ENCODE measurements at regions not wholly inside any gene's neighbourhood (a gene's known extent, or its start where the extent isn't known, plus 50 kb on each side); places are given as distances from the start of the nearest gene placed in this dataset.
A peak's percentile ranks its signal among the peaks of the same experiment; 100 is the strongest.

DNA sequence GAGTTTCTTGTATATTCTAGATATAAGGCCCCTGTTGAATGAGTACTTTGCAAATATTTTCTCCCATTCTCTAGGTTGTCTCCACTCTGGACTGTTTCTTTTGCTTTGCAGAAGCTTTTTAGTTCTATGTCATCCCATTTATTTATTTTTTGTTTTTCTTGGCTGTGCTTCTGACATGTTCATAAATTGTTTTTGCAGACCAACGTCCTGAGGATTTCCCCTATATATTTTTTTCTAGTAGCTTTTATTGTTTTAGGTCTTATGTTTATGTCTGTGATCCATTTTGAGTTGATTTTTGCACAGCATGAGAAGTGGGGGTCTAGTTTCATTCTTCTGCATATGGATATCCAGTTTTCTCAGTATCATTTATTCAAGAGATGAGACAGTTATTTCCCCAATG lies 70.4 kb upstream of the BTG1 start:
- DNase-seq: no peak

DNA sequence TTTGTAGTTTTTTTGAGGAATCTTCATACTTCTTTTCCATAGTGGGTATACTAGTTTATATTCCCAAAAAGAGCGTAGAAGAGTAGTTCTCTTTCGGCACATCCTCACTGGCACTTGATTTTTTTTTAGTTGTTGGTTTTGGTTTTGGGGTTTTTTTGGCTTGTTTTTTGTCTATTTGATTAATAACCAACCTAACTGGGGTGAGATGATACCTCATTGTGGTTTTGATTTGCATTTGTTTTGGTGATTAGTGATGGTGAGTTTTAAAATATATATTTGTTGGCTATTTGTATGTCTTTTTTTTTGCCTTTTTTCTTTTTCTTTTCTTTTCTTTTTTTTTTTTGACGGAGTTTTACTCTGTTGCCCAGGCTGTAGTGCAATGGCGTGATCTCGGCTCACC lies 69.7 kb upstream of the BTG1 start:
- DNase-seq: no peak

DNA sequence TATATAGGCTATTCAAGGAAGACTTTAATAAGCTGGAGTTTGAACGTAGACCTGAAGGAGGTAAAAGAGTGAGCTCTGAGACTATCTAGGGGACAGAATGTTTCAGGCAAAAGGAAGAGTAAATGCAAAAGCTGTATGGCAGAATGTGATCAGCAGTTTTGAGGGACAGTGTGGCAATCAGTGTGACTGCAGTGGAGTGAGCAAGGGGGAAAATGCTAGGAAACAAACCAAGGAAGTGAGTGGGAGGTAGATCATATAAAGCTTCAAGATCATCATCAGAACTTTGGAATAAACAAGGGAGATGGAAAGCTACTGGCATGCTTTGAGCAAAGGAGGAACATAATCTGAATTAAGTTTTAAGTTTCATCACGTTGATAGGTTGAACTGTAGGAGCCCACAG lies 67.5 kb upstream of the BTG1 start:
- DNase-seq: peak; percentile 21 to 41

DNA sequence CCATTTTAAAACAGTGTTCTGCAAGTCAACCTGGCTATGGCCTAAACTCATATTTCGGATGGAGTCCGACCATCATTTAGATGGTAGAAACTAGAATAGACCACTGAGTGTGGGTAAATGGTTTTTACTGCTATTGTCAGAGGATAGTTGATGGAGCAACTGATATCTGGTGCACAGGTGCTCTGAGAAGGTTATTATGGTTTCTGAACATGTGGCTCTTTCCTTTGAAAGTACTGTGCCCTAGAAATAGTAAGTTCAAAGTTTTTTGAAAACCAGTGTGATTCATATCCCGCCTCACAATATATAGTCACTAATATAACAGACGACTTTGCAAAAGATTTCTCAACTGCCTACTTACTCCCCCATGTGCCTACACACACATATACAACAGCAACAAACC lies 64.4 kb upstream of the BTG1 start:
- DNase-seq: peak in 1 of 2 donors; percentile 10

DNA sequence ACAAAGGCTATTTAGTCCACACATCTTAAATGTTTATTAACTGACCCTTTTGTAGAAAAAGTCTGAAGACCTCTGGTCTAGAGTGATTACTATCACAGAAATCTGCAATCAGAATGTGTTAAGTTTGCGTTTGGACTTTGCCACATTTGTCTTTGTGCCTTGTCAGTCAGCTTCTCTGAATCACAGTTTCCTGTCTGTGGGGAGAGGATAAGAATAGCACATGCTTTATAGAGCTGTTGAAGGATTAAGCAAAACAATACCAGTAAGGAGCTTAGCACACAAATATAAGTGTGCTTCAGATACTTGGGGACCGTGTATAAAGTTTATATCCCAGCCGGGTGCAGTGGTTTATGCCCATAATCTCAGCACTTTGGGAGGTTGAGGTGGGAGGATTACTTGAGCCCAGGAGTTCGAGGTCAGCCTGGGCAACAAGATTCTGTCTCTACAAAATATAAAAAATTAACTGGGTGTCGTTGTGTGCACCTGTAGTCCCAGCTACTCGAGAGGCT lies 63.0 kb upstream of the BTG1 start:
- DNase-seq: peak; percentile 73 to 86

DNA sequence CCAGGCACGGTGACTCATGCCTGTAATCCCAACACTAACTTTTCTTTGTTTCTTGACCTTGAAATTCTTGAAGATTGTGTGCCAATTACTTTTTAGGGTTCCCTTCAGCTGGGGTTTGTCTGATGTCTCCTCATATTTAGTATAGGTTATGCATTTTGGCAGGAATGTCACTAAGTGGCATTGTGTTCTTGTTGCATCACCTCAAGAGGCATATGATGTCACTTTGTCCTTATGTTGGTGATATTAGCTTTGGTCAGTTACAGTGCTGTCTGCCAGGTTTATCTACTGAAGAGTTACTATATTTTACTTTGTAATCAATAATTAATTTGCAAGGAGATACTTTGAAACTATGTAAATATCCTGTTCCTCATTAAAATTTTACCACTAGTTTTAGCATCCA lies 61.0 kb upstream of the BTG1 start:
- no peak for DNase-seq

DNA sequence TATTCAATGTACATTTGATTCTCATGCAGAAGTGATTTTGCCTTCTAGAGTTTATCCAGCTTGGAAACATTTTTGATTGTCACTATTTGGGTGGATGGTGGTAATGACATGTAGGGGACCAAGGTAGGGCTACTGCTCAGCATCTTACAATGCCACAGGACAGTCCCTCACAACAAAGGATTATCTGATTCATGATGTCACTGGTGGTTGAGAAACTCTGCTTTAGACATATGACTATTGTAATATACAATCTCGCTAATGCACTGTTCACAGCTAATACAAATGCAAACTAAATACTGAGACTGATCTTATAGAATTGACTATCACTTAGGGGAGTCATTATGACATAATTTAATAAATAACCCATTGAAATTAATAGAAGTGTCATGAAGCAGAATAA lies 60.4 kb upstream of the BTG1 start:
- DNase-seq: no peak

DNA sequence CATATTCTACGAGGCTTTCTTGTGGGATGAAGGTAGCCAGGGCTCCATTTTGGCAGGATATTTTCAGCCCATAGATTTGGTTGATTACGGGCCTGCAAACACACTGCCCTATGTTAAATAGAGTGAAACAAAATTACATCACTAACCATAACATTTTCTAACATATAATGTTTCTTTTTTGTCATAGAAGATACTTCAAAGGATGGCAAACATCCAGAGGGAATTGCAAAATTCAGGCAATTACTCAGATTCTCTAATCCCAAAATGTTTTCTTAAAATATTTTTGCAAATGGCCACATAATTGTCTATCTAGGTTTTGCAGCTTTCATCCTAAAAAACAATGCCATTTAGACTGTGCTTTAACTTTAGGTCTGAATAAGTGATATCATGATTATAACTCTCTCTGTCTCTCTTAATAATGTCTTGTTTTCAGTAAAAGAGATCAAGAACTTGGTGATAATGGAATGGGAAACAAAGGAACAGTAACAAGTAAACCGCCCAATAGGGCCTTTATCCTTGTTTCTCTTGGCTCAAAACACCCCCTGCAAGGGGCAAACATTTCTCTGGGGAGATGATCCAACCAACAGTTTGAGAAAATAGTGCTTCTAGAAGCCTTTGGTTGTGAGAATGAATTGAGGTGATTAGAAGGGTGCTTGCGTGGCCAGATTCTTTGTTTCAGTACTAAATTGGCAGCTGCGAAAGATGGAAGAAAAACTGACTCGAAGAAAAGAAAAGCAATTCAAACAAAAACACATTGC lies 54.4 kb upstream of the BTG1 start:
- DNase-seq: no peak

DNA sequence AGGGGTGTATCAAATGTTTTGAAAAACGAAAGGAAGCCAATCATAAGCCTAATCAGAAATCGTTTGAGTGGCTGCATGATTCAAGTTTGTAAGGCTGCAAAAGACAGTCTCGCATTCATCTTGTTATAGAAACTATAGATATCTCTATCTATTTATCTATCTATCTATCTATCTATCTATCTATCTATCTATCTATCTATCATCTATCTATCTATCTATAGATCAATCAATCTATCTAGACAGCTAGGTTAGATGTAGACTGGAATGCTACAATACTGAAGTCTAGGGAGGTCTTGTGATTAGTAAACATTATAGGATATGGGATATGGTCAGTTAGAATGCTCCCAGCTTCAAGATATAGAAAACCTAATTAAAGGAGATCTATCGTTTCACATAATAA lies 52.2 kb upstream of the BTG1 start:
- no peak for DNase-seq

DNA sequence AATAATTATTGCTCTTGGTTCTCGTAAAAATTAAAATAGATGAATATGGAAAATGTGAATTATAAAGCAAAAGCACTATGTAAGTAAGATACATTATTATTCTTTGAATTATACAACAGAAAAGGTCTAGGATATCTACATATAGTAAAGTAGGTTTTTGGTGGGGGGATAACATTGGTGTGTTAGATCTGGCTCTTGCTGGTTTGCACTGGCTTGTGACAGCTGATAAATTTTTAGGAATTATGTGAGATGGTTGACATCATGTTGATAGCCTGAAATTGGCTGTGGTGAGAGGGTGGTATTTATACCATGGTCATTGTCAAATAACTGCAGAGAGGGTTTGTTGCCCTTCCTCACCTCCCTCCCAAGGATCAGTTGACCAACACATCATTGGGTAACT lies 50.7 kb upstream of the BTG1 start:
- no peak for DNase-seq

All from inflammatory macrophage (primary cell).